GM21529 (cell line): ENCODE measurements at regions not wholly inside any gene's neighbourhood (a gene's known extent, or its start where the extent isn't known, plus 50 kb on each side); places are given as distances from the start of the nearest gene placed in this dataset.

Experiments
- ATAC-seq: cut with Tn5 transposase; IDR thresholded peaks from one replicate; pipeline ENCODE4 v1.9.1; 2021; ENCODE audit not compliant: unreplicated experiment

- ATAC-seq: no peak
Observed at GRCh38 chr13:105587786-105588185, 947.7 kb downstream of the EFNB2 start.

GRCh38 chr13:105579821-105580710 lies 955.4 kb downstream of the EFNB2 start:
- ATAC-seq: no peak

- ATAC-seq: no peak
Observed at GRCh38 chr13:105573136-105573535, 962.3 kb downstream of the EFNB2 start.

GRCh38 chr13:105572401-105572800 lies 963.1 kb downstream of the EFNB2 start:
- no peak for ATAC-seq

DNA sequence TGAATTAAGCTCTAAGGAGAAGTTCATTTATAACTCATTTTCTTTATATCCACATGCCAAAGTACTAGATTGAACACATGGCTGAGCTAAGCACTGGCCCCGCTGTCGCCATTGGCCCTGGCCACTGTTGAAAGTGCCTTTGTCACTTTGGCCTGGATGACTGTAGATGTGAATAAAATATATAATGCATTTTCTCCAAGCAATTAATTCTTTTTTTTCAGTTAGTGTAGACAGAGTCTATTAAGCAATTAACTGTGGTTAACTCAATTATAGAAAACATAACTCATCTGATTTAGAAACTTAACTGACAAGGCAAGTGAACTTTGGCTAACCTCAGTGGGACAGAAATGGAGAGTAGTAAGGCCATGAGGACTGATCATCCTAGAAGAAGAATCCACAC lies 965.6 kb downstream of the EFNB2 start:
- ATAC-seq: no peak

DNA sequence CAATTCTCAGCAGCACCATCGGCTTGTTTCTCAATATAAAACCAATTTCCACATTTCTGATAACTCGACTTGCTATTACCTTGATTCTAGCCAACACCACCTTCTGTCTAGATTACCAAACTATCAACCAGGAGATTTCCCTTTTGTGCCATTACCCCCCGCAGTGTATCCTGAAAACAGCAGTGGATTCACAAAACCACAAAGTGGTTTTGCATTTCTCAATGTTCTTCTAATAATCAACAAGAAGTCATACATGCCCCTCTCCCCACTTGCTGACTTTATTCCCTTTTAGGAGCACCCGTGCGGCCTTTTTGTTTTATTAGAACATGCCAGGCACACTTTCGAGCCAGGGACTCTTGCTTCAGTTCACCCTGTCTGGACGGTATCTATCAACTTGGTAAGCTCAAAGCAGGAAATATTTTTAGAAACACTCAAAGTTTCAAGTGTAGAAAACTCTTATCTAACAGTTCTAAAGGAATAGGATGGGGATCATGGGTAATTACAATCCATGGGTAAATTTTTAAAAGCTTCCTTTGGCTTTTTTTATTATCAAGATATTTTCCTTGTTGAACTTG lies 967.4 kb downstream of the EFNB2 start:
- no peak for ATAC-seq

DNA sequence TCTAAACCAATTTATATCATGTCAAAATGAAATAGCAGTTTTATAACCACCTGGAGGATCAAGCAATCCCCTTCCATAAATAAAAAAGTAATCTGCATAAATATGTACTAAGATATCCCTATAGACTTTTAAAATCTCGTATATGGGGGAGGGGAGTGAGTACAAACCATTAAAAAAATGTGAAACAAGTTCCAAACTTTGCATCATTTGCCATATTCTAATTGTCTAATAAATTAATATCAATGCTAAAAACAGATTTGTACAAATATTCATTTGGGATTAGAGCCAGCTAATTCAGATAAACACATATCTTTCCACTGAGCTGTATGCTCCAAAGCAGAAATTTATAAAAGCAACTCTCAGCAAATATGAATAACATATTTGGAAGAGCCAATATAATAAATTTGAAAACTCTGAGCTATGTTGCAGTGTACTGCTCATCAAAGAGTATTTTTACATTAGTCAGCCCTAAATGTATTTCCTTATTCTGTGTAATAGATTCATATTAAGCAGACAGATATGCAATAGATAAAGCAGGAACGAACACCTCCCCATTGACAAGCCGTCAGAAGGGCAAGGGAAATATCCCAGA lies 970.2 kb downstream of the EFNB2 start:
- no peak for ATAC-seq

- ATAC-seq: no peak
Observed at GRCh38 chr13:105552078-105552477, 983.4 kb downstream of the EFNB2 start.

GRCh38 chr13:105547851-105548250 lies 987.6 kb downstream of the EFNB2 start:
- no peak for ATAC-seq

- no peak for ATAC-seq
Observed at GRCh38 chr13:105545811-105546210, 989.7 kb downstream of the EFNB2 start.

DNA sequence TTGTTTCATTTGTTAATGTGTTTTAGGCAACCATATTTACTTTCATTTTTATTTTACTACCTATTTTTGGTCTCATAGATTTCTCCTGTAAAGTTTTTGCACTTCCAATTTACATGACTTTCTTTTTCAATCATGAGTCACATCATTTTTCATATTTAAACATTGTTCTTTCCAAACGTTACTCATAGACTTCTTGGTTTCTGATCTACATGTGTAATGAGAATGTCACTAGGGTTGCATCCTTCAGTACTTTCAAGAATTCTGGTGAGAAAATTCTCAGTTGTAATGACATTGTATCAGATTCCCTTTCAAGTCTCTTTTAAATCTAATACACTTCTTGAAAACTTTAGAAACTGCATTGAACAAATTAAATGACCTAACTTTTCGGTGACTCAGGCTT lies 991.7 kb downstream of the EFNB2 start:
- no peak for ATAC-seq

GRCh38 chr13:105541565-105541964 lies 993.9 kb downstream of the EFNB2 start:
- ATAC-seq: no peak

- ATAC-seq: no peak
Observed at GRCh38 chr13:105538346-105538745, 997.1 kb downstream of the EFNB2 start.

DNA sequence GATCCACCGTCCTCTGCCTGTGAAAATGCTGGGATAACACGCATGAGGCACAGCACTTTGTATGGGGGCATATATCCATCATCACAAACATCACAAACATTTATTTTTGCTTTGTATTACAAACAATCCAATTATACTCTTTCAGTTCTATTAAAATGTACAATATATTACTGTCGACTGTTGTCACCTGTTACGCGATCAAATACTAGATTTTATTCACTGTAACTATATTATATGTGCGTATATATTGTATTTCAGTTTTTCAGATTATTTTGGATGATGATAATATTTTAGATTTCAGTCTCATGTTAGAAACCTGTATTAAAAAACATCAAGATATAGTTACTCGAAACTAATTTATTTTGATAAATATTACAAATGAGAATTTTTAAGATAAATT lies 998.3 kb downstream of the EFNB2 start:
- no peak for ATAC-seq

DNA sequence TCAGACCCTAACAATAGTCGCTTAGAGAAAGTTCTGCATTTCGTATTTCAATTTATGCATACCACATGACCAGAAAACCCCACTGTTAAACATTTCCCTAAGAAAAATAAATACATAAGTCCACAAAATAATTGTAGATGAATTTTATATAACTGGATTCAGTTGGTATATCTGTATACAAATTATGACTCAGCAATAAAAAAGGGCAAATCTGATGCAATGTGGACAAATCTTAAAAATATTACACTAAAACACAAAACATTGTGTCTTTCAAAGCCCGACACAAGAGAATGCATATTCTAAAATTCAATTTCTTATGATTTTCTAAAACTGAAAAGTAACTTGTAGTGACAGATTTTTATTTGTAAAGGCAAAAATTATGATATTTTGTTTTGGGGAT lies 1005.0 kb downstream of the EFNB2 start:
- no peak for ATAC-seq

DNA sequence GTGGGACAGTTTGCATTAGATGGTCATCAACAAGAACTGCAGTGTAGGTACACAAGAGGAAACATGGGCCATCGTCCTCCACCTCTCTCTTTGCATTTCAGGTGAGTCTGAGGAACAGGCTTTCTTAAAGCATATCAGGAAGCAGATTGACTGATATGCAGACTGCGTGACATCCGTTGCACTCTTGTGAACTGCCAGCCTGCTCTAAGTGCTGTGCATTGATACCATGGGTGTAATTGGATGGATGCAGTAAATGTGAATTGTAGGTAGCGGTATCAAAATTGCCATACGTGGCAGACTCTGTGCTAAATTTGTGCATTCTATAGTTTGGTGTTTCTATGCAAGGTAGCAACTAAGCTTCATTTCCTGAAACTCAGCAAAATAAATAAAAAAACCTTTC lies 1008.3 kb downstream of the EFNB2 start:
- ATAC-seq: no peak

DNA sequence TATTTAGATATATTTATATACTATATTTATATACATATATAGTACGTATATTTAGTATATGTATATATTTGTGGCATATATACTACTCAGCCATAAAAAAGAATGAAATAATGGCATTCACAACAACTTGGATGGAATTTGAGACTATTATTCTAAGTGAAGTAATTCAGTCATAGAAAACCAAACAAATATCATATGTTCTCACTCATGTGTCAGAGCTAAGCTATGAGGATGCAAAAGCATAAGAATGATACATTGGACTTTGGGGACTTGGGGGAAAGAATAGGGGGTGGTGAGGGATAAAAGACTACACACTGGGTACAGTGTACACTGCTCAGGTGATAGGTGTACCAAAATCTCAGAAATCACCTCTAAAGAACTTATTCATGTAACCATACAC lies 1015.7 kb downstream of the EFNB2 start:
- no peak for ATAC-seq

DNA sequence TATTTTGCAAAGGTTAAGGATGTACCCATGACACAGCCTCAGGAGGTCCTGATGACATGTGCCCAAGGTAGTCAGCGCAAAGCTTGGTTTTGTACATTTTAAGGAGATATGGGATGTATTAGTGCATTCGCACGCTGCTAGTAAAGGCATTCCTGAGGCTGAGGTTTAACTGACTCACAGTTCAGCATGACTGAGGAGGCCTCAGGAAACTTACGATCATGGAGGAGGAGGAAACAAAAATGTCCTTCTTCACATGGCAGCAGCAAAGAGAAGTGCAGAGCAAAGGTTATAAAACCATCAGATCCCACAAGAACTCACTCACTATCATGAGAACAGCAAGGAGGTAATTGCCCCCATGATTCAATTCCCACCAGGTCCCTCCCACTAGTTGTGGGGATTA lies 1017.4 kb downstream of the EFNB2 start:
- no peak for ATAC-seq

- ATAC-seq: no peak
Observed at GRCh38 chr13:105514401-105514800, 1021.1 kb downstream of the EFNB2 start.

- no peak for ATAC-seq
Observed at GRCh38 chr13:105513448-105513847, 1022.0 kb downstream of the EFNB2 start.

DNA sequence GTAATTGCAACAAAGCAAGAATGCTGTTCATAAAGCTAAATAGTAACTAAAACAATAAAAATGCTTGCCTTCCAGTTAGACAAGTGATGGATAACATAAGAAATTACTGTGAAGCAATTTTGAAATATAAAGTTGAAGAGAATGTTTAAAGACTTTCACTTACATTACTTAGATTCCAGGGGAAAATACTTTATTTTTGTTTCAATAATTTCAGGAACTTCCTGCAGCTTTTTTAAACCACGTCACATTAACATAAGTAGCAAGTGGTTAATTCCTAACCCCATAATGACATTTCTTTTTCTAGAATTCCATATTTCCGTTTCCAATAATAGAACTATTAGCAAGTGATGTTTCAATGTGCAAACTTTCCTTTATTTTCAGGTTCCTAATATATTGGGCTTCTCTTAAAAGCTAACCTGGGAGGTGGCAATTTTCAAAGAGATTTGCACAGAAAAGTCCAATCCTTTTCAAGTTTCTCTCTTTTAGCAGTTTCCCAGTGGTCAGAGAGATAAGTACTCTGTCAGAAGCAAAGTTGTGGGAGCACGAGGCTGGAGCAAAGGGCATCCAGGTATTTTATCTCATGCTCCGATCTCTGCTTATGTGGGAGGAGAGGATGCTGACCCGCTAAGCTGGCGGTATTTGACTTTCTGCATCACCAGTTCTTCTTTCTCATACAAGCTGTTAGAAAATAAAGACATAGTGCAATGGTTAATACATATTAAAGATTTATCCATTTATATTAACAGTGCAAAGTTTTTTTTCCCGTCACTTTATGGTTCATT lies 1025.3 kb downstream of the EFNB2 start:
- no peak for ATAC-seq
